ENCODE measurements at regions not wholly inside any gene's neighbourhood (a gene's known extent, or its start where the extent isn't known, plus 50 kb on each side); places are given as distances from the start of the nearest gene placed in this dataset.

DNA sequence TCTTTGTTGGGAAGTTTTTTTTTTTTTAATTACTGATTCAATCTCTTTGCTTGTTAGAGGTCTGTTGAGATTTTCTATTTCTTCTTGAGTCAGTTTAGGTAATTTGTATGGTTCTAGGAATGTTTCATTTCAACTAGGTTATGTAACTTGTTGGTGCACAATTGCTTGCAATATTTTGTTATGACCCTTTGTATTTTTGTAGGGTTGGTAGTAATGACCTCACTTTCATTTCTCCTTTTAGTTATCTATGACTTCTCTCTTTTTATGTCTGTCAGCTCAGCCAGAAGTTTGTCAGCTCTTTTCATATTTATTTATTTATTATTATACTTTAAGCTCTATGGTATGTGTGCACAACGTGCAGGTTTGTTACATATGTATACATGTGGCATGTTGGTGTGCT is 51.1 kb upstream of the SLC24A3 start:
- H3K4me3 Mint-ChIP-seq (ENCODE audit: unreplicated experiment), result no peak overlapping the region
- H3K36me3 Mint-ChIP-seq (ENCODE audit: unreplicated experiment), result no peaks in the 10 kb centered on the region
- no peaks in the 10 kb centered on the region for H3K4me1 Mint-ChIP-seq (ENCODE audit: low read depth, unreplicated experiment)
- H3K27me3 Mint-ChIP-seq (ENCODE audit: unreplicated experiment), result no peaks in the 10 kb centered on the region
- H3K27ac Mint-ChIP-seq (ENCODE audit: unreplicated experiment), result no peak overlapping the region
- peaks cover 3% of the 10 kb centered on the region for H3K9me3 Mint-ChIP-seq (ENCODE audit: unreplicated experiment)
- DNase-seq, result no peak
- TF ChIP-seq, protein P1, sequence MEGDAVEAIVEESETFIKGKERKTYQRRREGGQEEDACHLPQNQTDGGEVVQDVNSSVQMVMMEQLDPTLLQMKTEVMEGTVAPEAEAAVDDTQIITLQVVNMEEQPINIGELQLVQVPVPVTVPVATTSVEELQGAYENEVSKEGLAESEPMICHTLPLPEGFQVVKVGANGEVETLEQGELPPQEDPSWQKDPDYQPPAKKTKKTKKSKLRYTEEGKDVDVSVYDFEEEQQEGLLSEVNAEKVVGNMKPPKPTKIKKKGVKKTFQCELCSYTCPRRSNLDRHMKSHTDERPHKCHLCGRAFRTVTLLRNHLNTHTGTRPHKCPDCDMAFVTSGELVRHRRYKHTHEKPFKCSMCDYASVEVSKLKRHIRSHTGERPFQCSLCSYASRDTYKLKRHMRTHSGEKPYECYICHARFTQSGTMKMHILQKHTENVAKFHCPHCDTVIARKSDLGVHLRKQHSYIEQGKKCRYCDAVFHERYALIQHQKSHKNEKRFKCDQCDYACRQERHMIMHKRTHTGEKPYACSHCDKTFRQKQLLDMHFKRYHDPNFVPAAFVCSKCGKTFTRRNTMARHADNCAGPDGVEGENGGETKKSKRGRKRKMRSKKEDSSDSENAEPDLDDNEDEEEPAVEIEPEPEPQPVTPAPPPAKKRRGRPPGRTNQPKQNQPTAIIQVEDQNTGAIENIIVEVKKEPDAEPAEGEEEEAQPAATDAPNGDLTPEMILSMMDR (IDR thresholded peaks at IDR 0.05; ENCODE audit: partially characterized antibody, unreplicated experiment), result no peak

All from glutamatergic neuron (in vitro differentiated cells).